ENCODE measurements at regions not wholly inside any gene's neighbourhood (a gene's known extent, or its start where the extent isn't known, plus 50 kb on each side); places are given as distances from the start of the nearest gene placed in this dataset.

GRCh38 chr18:46414863-46415262 lies 242.2 kb downstream of the LOXHD1 start:
- H3K27ac Mint-ChIP-seq (ENCODE audit: low read depth, unreplicated experiment): no peak overlapping the region
- peaks cover 6% of the 10 kb centered on the region for H3K4me1 Mint-ChIP-seq (ENCODE audit: insufficient read depth, unreplicated experiment)
- BruUV-seq (replicated peaks): no TSS peak
- intact Hi-C loops (cut with micrococcal nuclease): no loop called here
- H3K4me3 Mint-ChIP-seq (ENCODE audit: unreplicated experiment): no peak overlapping the region
- no peaks in the 10 kb centered on the region for H3K36me3 Mint-ChIP-seq (ENCODE audit: insufficient read depth, unreplicated experiment)
- H3K9me3 Mint-ChIP-seq (ENCODE audit: unreplicated experiment): no peaks in the 10 kb centered on the region
- H3K27me3 Mint-ChIP-seq (ENCODE audit: insufficient read depth, unreplicated experiment): no peaks in the 10 kb centered on the region
- DNase-seq (ENCODE audit: unreplicated experiment): no peak
- POLR2A ChIA-PET: no interaction called here
- no peak for TF ChIP-seq CTCF (IDR thresholded peaks at IDR 0.05; ENCODE audit: unreplicated experiment)
- CTCF ChIA-PET: no interaction called here

GRCh38 chr18:46415532-46416252 lies 241.3 kb downstream of the LOXHD1 start:
- Mint-ChIP-seq H3K27me3 (ENCODE audit: insufficient read depth, unreplicated experiment) (no peaks in the 10 kb centered on the region), H3K4me1 (ENCODE audit: insufficient read depth, unreplicated experiment) (peaks cover 6% of the 10 kb centered on the region), H3K4me3 (ENCODE audit: unreplicated experiment) (no peak overlapping the region), H3K27ac (ENCODE audit: low read depth, unreplicated experiment) (no peak overlapping the region), H3K36me3 (ENCODE audit: insufficient read depth, unreplicated experiment) (no peaks in the 10 kb centered on the region), H3K9me3 (ENCODE audit: unreplicated experiment) (no peaks in the 10 kb centered on the region)
- no peak for DNase-seq (ENCODE audit: unreplicated experiment)
- TF ChIP-seq CTCF (IDR thresholded peaks at IDR 0.05; ENCODE audit: unreplicated experiment): no peak
- intact Hi-C loops (cut with micrococcal nuclease): no loop called here
- no TSS peak for BruUV-seq (replicated peaks)
- ChIA-PET CTCF (interaction anchor here (1.4 kb wide), 1 partner anchor 134 kb away, joined by 4 read pairs; no protein-coding TSS in a partner anchor), POLR2A (no interaction called here)

- intact Hi-C loops (cut with micrococcal nuclease): no loop called here
- peak; percentile 41 for DNase-seq (ENCODE audit: unreplicated experiment)
- Mint-ChIP-seq H3K9me3 (ENCODE audit: unreplicated experiment) (no peaks in the 10 kb centered on the region), H3K27ac (ENCODE audit: low read depth, unreplicated experiment) (peak overlapping the region; percentile 16), H3K4me1 (ENCODE audit: insufficient read depth, unreplicated experiment) (peaks cover 8% of the 10 kb centered on the region), H3K36me3 (ENCODE audit: insufficient read depth, unreplicated experiment) (no peaks in the 10 kb centered on the region), H3K27me3 (ENCODE audit: insufficient read depth, unreplicated experiment) (no peaks in the 10 kb centered on the region), H3K4me3 (ENCODE audit: unreplicated experiment) (no peak overlapping the region)
- CTCF ChIA-PET: interaction anchor here (0.6 to 0.7 kb wide), 3 partner anchors 14 to 85 kb away, joined by 3 to 4 read pairs (median 3); no protein-coding TSS in a partner anchor
- BruUV-seq (replicated peaks): no TSS peak
- POLR2A ChIA-PET: no interaction called here
- TF ChIP-seq CTCF (IDR thresholded peaks at IDR 0.05; ENCODE audit: unreplicated experiment): no peak
Observed at GRCh38 chr18:46416706-46417638, 240.0 kb downstream of the LOXHD1 start.

- CTCF ChIA-PET: interaction anchor here (0.6 kb wide), 1 partner anchor 14 kb away, joined by 3 read pairs; no protein-coding TSS in a partner anchor
- TF ChIP-seq CTCF (IDR thresholded peaks at IDR 0.05; ENCODE audit: unreplicated experiment): no peak
- Mint-ChIP-seq H3K4me3 (ENCODE audit: unreplicated experiment) (no peak overlapping the region), H3K4me1 (ENCODE audit: insufficient read depth, unreplicated experiment) (peaks cover 16% of the 10 kb centered on the region), H3K27me3 (ENCODE audit: insufficient read depth, unreplicated experiment) (no peaks in the 10 kb centered on the region), H3K9me3 (ENCODE audit: unreplicated experiment) (no peaks in the 10 kb centered on the region), H3K27ac (ENCODE audit: low read depth, unreplicated experiment) (no peak overlapping the region), H3K36me3 (ENCODE audit: insufficient read depth, unreplicated experiment) (no peaks in the 10 kb centered on the region)
- POLR2A ChIA-PET: no interaction called here
- intact Hi-C loops (cut with micrococcal nuclease): no loop called here
- no peak for DNase-seq (ENCODE audit: unreplicated experiment)
- BruUV-seq (replicated peaks): no TSS peak
Observed at GRCh38 chr18:46418663-46419260, 238.3 kb downstream of the LOXHD1 start.
